ENCODE measurements at regions not wholly inside any gene's neighbourhood (a gene's known extent, or its start where the extent isn't known, plus 50 kb on each side); places are given as distances from the start of the nearest gene placed in this dataset.

- no CpG with 5 or more reads among the region's 4 CpGs for WGBS, 2 experiments (ENCODE audit: extremely low coverage in 2 of 2, insufficient read length in 1 of 2)
- H2AK5ac ChIP-seq (ENCODE audit: low read depth, low read length): no peak overlapping the region
- H2AFZ ChIP-seq (replicated peaks; ENCODE audit: low read length, poor library complexity): no peak overlapping the region
- no peak for TF ChIP-seq CHD1 (IDR thresholded peaks at IDR 0.05; ENCODE audit: low read depth, low read length)
- no peak for DNase-seq
- no peaks in the 10 kb centered on the region for H3K27me3 ChIP-seq (ENCODE audit: control insufficient read depth, insufficient read depth, low read length)
- H2BK120ac ChIP-seq (ENCODE audit: low read depth, low read length): no peak overlapping the region
- no peaks in the 10 kb centered on the region for H3K36me3 ChIP-seq (ENCODE audit: control insufficient read depth, insufficient read depth, low read length)
- H3K4me3 ChIP-seq (ENCODE audit: insufficient read depth, low read depth, low read length): no peak overlapping the region
- no peak overlapping the region for H4K8ac ChIP-seq (ENCODE audit: low read depth in 2 of 2, low read length in 2 of 2)
- no peaks in the 10 kb centered on the region for H3K9me1 ChIP-seq (ENCODE audit: insufficient read depth, low read length)
- POLR2A ChIA-PET (ENCODE audit: unreplicated experiment): no interaction called here
- H3K56ac ChIP-seq (ENCODE audit: extremely low read depth, insufficient read depth, low read length): no peak overlapping the region
- no peaks in the 10 kb centered on the region for H3K4me1 ChIP-seq (ENCODE audit: control insufficient read depth, insufficient read depth, low read length)
- H3K4me2 ChIP-seq (ENCODE audit: low read depth, low read length): no peak overlapping the region
- H3K9ac ChIP-seq (ENCODE audit: low read depth, low read length): no peak overlapping the region
- no peak overlapping the region for H3K4ac ChIP-seq (ENCODE audit: low read depth, low read length)
- no peak overlapping the region for H3K27ac ChIP-seq (ENCODE audit: insufficient read depth, low read length)
- no peak overlapping the region for H3K14ac ChIP-seq (replicated peaks; ENCODE audit: low read depth, low read length)
- intact Hi-C loops (cut with micrococcal nuclease) (no loop called here), in situ Hi-C loops (cut with MboI; ENCODE audit: low sequenced_read_pairs) (no loop called here), dilution Hi-C loops (cut with HindIII; ENCODE audit: low sequenced_read_pairs, unreplicated experiment) (no loop called here)
- no peak overlapping the region for H2BK5ac ChIP-seq (ENCODE audit: low read depth, low read length, poor library complexity, severe bottlenecking)
- H3K23ac ChIP-seq (ENCODE audit: low read depth, low read length): no peak overlapping the region; the same call in 1 of the 2 replicates
- H3K9me3 ChIP-seq (ENCODE audit: control insufficient read depth, insufficient read depth, low read length): no peaks in the 10 kb centered on the region
- H2BK15ac ChIP-seq (ENCODE audit: low read depth, low read length): no peak overlapping the region
- no peak overlapping the region for H4K91ac ChIP-seq (ENCODE audit: insufficient read depth, low read depth, low read length)
- no TSS peak for BruUV-seq (replicated peaks)
- CTCF ChIA-PET: no interaction called here
- no peak overlapping the region for H4K5ac ChIP-seq (ENCODE audit: low read depth, low read length)
- no peaks in the 10 kb centered on the region for H3K79me1 ChIP-seq (ENCODE audit: low read depth in 1 of 2, low read length in 2 of 2)
- H2AK9ac ChIP-seq (replicated peaks; ENCODE audit: low read depth, low read length, poor library complexity): no peak overlapping the region
- H2BK20ac ChIP-seq (ENCODE audit: low read depth, low read length): no peak overlapping the region
- H3K18ac ChIP-seq (ENCODE audit: low read depth, low read length): no peak overlapping the region
- H4K20me1 ChIP-seq (ENCODE audit: insufficient read depth, low read length): no peaks in the 10 kb centered on the region
- ATAC-seq (ENCODE audit: low read depth): no peak
Observed at GRCh38 chr5:107289030-107289714, 381.6 kb downstream of the EFNA5 start.

Data from IMR-90 (cell line).